HG02759 (cell line): ENCODE measurements at regions not wholly inside any gene's neighbourhood (a gene's known extent, or its start where the extent isn't known, plus 50 kb on each side); places are given as distances from the start of the nearest gene placed in this dataset.
"Not testable (repeated sequence)": the region's sequence is repeated elsewhere in the genome, so short reads cannot be mapped to it uniquely, and the experiment has no call there.

Experiments used
- ATAC-seq: cut with Tn5 transposase; IDR thresholded peaks from one replicate; pipeline ENCODE4 v1.9.1; 2021; ENCODE audit warnings: mild to moderate bottlenecking, moderate library complexity; ENCODE audit not compliant: unreplicated experiment

DNA sequence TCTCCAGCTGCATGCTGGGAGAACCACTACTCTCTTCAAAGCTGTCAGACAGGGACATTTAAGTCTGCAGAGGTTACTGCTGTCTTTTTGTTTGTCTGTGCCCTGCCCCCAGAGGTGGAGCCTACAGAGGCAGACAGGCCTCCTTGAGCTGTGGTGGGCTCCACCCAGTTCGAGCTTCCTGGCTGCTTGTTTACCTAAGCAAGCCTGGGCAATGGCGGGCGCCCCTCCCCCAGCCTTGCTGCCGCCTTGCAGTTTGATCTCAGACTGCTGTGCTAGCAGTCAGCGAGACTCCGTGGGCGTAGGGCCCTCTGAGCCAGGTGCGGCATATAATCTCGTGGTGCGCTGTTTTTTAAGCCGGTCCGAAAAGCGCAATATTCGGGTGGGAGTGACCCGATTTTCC, 215.0 kb downstream of the STIM2 start:
- not testable (repeated sequence) for ATAC-seq

DNA sequence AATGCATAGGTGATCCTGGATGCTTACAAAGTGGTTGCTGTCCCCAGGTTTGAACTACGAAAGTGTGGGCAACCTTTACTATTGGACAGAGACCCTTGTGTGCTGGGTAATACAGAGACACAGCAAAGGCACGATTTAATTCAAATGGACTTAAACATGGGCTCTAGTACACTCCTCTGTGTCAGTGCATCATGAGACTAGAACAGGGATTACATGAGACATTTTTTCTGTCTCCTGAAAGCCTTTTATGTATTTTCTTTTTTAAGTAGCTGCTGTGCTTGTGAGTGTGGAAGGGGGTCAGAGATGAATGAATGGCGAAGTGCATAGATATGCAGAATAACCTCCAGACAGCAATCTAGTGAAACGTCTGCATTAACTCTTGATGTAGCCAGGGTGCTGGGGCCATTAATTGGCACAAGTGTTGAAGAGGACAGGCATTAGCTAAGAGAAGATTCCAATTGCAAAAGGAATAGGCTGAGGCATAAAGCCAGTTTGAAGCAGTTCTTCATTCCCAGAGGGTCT, 218.4 kb downstream of the STIM2 start:
- ATAC-seq, result no peak

DNA sequence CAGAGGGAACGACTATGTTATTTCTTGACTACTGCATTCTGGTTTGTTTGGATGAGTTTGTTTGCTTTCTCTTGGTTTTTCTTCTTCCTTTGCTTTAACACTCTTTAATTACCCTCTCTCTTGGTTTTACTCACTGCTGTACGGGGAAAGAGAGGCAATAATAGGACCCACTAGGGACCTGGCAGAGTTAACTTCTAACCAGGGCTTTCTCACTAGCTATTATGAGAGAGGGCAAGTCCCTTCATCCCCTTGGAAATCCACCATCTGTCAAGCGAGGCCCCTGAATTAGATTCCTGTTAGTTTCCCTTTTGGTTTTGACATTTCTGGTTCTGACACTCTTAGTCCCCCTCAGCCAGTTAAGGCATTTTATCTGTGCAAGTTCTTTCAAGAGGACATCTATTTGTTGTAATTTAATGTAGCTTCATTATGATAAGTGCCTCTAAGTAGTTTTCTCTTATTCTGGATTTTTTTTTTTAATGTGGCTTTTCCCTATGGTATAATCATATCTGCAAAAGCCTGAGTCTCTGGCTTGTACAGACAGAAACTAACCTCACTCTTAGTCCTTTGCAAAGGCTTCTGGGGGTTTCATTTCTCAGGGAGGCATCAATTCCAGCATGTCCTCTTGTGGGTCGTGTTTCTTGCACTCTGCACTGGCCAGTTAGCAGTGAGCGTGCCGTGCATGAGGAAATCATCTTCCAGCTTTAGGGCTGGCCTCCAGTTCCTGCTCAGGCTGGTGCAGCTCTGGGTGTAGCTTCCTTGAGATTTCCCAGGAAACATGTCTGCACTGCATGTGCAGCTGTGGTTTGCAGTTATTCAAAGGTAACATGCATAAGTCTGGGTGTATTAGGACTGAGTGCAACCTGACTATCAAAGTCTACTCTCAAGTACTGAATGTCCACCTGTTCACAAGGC, 221.3 kb downstream of the STIM2 start:
- ATAC-seq, result peak; percentile 68

DNA sequence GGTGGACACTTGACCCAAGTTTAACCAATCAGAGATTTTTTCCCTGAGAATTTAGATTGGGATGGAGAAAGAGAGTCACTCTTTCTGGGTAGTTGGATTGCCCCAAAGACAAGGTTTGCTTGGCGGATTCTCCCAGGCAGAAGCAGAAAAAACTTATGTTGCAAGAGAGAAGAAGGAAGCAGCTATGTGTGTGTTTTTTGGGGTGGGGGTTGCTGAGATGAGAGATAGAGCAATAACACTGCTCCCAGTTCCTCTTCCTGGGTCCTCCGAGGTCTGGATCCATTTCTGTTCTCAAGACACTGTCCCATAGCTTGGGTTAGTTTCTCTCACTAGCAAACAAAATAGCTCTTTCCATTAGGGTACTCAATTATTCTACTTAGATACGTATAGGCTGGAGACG, 222.1 kb downstream of the STIM2 start:
- no peak for ATAC-seq

DNA sequence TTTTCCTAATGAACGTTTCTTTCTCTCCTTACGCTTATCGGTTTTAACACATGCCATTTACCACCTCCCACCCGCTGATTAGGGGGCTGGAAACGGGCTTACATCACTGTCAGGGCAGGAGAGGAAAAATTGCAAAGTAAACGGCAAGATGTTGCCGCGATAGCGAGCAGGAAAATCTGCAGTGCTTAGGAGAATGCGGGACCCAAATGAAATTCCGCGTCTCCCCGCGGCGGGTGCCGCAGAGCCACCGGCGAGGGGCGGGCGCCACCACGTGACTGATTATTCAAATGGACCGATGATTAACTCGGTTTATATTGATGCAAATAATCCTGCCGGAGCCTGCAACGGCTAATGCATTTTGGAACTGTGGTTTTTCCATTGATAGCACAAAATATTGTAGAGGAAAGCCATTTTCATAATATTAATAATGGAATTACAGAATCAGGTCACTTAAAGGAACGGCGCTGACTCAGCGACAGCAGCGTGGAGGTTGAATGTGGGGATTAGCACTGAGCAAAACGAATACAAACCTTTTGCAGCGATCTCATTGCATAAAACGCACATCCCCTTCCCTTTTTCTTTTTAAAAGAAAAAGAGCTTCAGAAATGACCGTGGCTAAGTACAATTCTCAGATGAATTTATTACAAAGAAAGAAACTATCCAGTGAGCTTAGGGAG, 224.2 kb downstream of the STIM2 start:
- ATAC-seq, result no peak

DNA sequence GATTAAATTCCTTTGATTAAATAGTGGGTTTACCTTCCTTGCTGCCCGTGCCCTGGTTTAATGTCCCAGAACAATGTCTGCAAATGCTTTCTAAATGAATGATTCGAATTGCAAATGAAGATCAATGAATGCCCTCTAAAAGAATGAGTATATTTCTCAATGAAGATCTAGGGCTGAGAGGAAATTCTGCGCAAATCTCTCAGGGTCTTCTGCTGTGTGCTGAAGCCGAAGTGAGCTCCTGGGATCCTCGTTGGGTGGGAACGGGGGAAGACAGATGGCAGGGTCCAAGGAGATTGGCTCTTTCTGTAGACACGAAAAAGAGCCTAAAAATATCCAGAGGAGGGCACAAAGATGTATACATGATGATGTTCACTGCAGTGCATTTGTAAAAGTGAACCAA, 224.8 kb downstream of the STIM2 start:
- no peak for ATAC-seq

DNA sequence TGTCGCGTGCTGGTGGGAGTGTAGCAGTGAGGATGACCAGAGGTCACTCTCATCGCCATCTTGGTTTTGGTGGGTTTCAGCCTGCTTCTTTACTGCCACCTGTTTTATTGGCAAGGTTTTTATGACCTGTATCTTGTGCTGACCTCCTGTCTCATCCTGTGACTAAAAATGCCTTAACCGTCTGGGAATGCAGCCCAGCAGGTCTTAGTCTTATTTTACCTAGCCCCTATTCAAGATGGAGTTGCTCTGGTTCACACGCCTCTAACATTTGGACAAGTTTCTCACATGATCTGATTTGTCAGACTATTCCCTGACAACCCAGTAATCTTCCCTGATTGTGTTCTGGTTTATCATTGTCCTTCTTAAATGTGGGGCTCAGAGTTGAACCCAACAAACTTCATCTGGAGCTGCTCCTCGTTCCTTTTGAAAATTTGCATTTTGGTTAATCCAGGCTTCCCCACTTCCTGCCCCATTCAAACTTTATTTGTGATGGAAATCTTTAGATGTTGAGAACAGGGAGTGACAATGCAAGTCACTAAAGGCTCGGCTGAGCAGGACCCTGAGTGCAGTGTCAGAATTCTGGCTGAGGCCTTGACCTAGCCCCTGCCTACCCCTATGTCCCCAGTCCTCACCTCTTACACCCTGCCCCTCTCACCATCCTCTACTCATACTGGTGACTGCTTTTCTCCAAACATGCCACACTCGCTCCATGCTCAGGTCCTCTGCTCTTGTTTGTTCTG, 226.8 kb downstream of the STIM2 start:
- ATAC-seq, result no peak

DNA sequence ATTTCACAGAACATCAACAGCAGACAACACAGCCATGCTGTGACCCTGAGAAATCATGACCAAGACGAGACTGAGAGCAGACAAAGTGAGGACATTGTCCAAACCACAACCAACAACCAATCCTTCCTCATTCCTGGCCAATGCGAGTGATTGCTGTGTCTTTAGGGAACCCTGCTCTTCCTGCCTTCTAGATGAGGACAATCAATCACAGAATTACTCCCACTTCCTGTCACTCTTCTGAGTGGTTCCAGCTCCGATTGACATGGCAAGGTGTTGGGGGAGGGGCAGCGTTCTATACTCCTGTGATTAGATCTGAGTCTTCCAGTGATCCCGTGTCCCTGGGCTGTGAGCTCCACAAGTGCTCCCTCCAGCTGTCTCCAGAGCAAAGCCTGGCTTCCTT, 227.8 kb downstream of the STIM2 start:
- no peak for ATAC-seq

DNA sequence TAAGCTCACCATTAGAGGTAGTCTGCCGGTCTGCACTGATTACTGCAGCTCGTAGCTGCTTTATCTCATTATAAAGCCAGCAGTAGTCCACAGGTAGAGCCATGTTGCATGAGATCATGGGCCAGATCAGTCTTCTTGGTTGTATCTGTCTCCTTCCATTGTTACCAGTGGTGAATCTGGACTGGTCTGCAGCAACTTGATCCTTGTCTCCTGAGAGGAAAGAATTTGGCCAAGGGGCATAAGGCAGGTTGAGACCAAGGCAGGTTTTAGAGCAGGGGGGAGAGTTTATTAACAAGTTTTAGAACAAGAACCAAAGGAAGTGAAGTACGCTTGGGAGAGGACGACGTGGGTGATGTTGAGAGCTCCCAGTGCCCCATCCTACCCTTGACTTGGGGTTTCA, 228.5 kb downstream of the STIM2 start:
- no peak for ATAC-seq

DNA sequence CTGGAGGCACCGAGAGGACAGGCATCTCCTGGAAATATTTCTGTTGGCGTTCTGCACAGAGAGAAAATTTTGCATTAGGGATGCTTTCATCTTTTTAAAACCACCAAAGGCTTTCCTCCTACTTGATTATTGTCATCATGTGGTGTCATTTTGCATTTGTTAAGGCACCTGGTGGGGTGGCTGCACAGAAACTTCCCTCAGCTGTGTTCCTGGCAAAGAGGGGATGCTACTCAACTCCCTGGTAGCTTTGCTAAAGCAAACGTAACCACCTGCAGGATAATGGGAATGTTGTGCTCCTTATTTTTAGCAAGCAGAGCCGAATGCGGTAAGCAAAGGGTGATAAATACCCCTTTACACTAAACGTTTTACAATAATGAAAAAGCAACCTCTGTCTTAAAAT, 229.8 kb downstream of the STIM2 start:
- ATAC-seq, result no peak

DNA sequence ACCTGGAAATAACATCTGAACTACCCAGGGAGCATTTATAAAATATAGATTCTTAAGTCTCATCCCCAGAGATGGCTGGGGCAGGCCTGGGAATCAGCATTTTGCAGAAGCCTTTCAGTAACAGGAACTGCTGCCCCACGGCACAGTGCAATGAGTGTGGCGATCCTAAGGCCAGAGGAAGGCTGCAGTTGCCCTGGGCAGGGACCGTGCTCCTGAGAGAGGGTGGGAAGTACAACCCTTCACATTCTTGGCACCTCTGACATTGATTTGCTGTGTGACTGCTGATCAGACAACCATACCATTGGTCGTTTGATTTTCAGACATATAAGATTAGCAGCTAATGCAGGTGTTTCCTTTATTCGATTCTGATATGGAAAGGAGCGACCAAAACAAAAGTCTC, 233.6 kb downstream of the STIM2 start:
- ATAC-seq, result no peak

DNA sequence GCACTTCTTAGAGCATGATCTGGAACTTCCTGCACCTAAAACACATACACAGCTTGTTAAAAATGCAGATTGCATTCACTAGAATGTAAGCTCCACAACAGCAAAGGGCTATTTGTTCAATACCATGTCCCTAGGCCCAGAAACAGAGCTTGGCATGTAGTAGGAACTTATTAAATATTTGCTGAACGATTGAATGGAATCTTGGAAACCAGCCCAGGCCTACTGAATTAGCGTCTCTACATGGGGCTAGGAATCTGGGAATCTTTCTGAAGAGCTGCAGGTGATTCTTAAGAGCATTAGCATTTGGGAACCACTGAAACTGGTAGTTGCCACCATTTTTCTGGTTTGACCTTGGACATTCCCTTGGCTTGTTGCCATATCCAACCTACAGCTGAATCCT, 234.1 kb downstream of the STIM2 start:
- no peak for ATAC-seq

DNA sequence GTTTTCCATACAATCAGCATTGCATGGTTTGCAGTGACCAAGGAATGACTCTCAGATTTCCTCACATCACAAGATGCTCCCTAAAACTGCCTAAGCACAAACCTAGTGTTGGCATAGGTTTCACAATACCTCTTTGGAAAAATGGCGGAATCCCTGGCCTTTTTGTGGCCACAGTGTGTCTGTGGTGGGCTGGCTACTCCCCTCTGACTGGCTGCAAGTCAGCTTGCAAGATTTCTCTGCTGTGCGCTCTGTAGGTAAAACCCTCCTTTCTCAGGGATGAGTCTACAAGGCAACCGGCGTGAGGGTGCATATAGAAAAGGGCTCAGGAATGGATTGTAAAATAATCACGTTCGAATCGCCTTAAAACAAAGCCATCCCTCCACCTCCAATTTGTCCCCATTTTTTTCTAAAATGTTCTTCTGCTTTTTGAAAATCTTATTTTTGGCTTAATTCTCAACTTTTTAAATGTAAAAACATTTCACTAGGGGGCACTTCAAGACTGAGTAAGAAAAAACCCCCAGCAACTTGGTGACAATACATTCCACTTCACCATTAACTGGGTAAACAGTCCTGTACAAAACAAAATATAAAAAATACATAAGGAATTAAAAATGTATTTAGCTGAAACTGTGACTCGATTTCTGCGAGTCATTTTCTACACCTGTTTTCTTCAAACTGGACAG, 235.6 kb downstream of the STIM2 start:
- ATAC-seq, result no peak

DNA sequence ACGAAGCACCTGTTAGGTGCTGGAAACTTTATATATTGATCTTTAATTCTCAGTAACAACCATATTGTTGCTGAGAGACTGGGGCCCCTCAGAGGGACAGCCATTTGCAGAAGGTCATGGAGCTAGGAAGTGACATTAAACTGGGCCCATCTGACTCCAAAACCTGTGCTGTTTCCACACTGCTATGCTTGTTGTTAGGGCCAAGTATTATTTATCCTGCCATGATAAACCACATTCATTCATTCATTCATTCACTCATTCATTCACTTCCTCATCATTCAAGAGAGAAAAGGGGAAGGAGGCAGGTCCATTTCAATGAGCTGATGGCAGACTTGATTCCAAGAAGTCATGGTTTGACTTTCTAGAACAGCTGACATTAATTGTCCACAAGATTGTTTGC, 237.4 kb downstream of the STIM2 start:
- no peak for ATAC-seq

DNA sequence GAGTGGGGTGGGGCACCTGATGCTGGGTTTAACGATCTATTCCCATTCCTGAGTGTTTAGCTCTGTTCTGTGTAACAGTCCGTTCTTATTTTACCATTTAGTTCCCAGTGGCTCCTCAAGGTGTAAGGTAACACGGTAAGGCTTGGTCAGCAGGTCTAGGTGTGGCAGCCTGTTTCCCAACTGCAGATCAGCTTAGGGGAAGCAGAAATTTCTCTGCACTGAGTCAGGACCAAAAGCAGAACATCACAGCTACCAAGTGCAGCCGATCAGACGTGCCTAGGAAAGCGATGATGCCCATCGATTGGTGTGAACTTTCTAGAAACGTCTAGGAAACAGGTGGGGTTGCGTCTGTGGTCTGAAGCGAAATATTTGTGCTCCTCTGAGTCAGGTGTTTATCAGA, 240.1 kb downstream of the STIM2 start:
- ATAC-seq, result no peak

DNA sequence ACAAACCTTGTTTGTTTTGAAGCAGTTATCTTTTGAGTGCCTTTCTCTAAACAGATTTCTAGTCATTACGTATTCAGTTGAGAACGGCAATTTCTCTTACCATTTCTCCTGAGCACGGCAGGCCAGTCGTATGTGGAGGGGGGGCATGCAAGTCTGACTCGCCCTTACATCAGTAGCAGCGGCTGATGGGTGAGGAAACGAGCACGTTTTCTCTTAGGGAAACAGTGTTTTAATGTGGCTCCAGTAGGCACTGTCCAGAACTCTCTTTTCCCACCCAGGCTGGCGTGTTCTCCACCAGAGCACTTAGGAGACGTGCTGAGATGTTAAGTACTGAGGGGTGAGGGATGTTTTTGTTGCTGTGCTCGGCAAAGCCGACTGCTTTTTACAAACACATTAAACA, 240.5 kb downstream of the STIM2 start:
- ATAC-seq, result no peak

DNA sequence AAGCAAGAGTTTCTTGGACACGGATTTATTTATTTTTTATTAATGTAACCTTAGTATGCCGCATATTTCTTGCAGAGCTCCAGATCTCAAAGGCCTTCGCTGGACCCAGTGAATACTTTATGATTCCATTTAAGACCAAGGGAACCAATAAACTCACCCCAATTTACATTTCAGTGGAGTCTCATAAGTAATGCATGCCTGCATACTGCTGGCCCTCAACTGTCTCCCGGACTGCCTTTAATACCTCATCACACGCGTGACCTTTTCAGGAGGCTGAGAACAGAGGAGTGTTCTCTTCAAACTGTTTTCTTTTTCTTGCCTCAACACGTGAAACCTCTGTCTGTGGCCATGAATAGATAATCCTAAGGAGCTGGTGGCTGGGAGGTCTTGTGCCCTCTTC, 240.9 kb downstream of the STIM2 start:
- no peak for ATAC-seq

DNA sequence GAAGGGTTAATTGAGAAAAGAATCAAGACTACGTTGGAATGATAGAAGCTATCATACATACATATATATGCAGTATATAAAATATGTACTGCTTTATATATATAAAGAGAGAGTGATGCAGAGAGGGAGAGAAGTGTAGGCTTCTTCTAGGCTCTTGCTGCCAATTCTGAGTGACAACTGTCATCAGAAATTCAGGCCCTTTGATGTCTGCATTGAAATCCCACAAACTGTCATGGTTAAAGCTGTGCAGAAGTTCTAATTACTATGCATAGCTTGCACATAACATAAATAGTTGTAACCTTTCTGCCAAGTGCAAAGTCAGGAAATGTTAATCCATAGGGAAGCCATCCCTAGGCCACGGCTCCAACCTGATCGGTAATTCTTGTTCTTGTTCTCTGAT, 251.0 kb downstream of the STIM2 start:
- ATAC-seq, result no peak

DNA sequence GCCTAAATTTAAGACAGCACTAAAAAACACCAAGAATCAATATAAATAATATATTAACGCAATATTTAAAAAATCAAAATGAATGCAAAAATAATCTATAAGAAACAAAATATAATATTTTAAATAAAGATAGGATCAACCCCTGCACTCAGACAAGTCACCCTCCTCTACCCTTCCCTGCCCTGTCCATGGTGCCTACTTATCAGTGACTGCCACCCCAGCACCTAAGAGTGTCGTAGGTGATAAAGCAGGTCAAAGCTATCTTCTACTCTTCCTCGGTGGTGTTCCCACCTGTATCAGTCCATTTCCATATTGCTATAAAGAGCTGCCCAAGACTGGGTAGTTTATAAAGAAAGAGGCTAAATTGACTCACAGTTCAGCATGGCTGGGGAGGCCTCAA, 251.9 kb downstream of the STIM2 start:
- ATAC-seq, result no peak

DNA sequence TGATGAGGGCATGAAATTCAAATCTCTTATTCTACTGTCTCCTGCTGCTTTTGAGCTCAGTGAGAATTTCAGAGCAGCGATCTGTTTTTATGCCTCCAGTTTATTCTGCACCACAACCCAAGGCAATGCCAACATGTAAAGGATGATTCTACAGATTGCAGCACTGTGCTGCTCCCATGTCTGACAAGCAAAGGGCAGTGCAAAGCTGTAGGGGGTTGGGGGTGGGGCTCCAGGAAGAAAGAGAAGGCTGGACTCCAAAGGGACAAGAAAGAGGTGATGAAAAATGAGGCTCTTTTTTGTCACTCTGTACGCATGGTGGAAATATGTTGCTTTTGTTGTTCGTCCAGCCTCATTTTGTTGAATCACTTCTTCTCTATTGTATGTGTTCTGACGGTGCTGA, 254.6 kb downstream of the STIM2 start:
- no peak for ATAC-seq

DNA sequence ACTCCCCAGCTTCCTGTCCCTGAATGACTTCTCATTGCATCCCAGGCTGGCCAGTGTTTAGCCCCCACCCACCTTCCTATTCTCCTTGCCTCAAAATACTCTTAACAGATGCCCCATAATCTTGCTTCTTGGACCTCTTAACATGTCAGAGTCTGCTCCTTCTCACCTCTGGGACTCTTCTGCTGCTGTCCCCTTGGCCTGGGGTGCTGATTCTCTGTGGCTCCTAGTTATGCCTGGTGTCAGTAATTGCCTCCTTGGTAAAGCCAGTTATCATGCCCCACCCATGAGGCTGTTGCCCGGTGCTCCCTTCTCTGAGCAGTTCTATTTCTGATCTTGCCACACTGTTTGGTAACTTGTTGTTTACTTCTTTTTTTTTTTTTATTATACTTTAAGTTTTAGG, 256.8 kb downstream of the STIM2 start:
- no peak for ATAC-seq
